ENCODE measurements at regions not wholly inside any gene's neighbourhood (a gene's known extent, or its start where the extent isn't known, plus 50 kb on each side); places are given as distances from the start of the nearest gene placed in this dataset.

DNA sequence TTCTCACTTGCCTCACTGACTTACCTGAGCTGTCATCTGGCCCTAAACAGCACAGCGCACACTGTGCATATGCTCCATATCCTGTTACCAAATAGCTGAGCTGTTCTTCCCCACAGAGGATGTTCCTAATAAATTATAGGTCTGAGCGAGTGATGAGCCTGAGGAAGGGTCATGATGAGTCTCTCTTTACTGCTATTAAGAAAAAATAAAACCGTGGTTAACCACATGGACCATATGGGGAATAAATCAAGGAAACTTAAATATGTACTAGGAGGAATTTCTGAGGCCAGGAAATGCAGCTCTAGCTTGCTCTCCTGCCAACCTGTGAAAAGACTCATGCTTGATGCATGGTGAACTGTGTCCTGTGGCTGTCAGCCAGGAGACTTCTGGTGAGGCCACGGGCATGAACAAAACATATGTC lies 424.8 kb upstream of the DMAC1 start:
- no peak for TF ChIP-seq GATA1 (IDR thresholded peaks at IDR 0.05; ENCODE audit: low read depth, low read length)
- TF ChIP-seq POLR2A (IDR thresholded peaks at IDR 0.05; ENCODE audit: low read length): no peak
- no peak for DNase-seq

GRCh38 chr9:8223861-8224260 lies 424.3 kb upstream of the DMAC1 start:
- TF ChIP-seq GATA1 (IDR thresholded peaks at IDR 0.05; ENCODE audit: low read depth, low read length): no peak
- TF ChIP-seq POLR2A (IDR thresholded peaks at IDR 0.05; ENCODE audit: low read length): no peak
- DNase-seq: no peak

- no peak for TF ChIP-seq GATA1 (IDR thresholded peaks at IDR 0.05; ENCODE audit: low read depth, low read length)
- no peak for TF ChIP-seq POLR2A (IDR thresholded peaks at IDR 0.05; ENCODE audit: low read length)
- no peak for DNase-seq
Observed at GRCh38 chr9:8221462-8221861, 421.9 kb upstream of the DMAC1 start.

- TF ChIP-seq POLR2A (IDR thresholded peaks at IDR 0.05; ENCODE audit: low read length) (no peak), GATA1 (IDR thresholded peaks at IDR 0.05; ENCODE audit: low read depth, low read length) (no peak)
- DNase-seq: no peak
Observed at GRCh38 chr9:8208465-8208864, 408.9 kb upstream of the DMAC1 start.

DNA sequence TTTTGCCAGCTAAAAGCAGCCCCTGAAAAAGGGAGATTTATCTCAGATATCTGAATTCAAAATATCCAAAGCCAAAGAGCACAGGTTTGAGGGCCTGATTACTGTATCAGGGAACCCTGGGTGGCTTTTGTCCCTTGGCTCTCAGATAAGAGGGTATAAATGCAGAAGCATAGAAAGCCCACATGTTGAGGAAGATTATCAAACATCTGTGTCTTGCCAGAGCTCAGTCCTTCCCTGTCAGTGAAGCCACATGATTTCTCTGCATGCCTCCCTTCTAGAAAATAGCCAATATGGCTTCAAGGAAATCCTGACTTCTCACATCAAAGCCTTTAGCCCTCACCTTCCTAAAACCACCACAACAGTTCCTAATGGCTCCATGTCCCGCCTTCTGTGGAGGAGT lies 408.0 kb upstream of the DMAC1 start:
- DNase-seq: no peak
- TF ChIP-seq GATA1 (IDR thresholded peaks at IDR 0.05; ENCODE audit: low read depth, low read length) (no peak), POLR2A (IDR thresholded peaks at IDR 0.05; ENCODE audit: low read length) (no peak)

- no peak for DNase-seq
- TF ChIP-seq GATA1 (IDR thresholded peaks at IDR 0.05; ENCODE audit: low read depth, low read length) (no peak), POLR2A (IDR thresholded peaks at IDR 0.05; ENCODE audit: low read length) (no peak)
Observed at GRCh38 chr9:8206720-8207119, 407.1 kb upstream of the DMAC1 start.

- no peak for TF ChIP-seq GATA1 (IDR thresholded peaks at IDR 0.05; ENCODE audit: low read depth, low read length)
- no peak for TF ChIP-seq POLR2A (IDR thresholded peaks at IDR 0.05; ENCODE audit: low read length)
- no peak for DNase-seq
Observed at GRCh38 chr9:8205576-8205975, 406.0 kb upstream of the DMAC1 start.

GRCh38 chr9:8189881-8190280 lies 390.3 kb upstream of the DMAC1 start:
- DNase-seq: no peak
- TF ChIP-seq GATA1 (IDR thresholded peaks at IDR 0.05; ENCODE audit: low read depth, low read length) (no peak), POLR2A (IDR thresholded peaks at IDR 0.05; ENCODE audit: low read length) (no peak)

DNA sequence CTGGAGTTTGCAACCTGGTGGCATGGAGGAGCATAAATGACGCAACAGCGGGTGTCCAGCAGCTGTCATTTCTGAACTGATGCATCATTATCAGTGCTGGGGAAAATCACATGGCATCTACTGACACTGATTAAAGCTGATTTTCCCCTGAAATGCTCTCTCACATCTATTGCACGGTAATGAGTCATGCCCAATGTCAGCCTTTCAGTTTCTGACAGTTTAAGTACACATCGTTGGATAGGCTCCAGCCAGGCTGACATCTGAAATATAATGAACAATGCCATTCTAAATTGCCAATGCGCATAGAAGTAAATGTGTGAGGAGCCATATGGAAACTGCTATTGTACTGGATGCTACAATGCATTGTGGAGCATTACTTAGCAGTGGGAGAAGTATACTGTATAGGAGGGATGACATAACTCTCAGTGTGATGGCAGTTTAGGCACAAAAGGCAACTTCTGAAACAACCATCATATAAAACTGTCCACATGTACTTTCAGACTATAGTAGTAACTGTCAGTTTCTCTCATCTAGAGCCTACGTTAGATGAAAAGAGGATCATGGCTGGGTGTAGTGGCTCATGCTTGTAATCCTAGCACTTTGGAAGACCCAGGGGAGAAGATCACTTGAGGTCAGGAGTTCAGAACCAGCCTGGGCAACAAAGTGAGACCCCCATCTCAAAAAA lies 389.3 kb upstream of the DMAC1 start:
- DNase-seq: no peak

GRCh38 chr9:8186560-8186959 lies 387.0 kb upstream of the DMAC1 start:
- no peak for TF ChIP-seq GATA1 (IDR thresholded peaks at IDR 0.05; ENCODE audit: low read depth, low read length)
- TF ChIP-seq POLR2A (IDR thresholded peaks at IDR 0.05; ENCODE audit: low read length): no peak
- DNase-seq: no peak

More for the DNA sequence above, 389.3 kb upstream of the DMAC1 start:
- TF ChIP-seq POLR2A (IDR thresholded peaks at IDR 0.05; ENCODE audit: low read length): no peak
- TF ChIP-seq GATA1 (IDR thresholded peaks at IDR 0.05; ENCODE audit: low read depth, low read length): no peak

GRCh38 chr9:8183618-8184017 lies 384.0 kb upstream of the DMAC1 start:
- TF ChIP-seq POLR2A (IDR thresholded peaks at IDR 0.05; ENCODE audit: low read length) (no peak), GATA1 (IDR thresholded peaks at IDR 0.05; ENCODE audit: low read depth, low read length) (no peak)
- DNase-seq: no peak

DNA sequence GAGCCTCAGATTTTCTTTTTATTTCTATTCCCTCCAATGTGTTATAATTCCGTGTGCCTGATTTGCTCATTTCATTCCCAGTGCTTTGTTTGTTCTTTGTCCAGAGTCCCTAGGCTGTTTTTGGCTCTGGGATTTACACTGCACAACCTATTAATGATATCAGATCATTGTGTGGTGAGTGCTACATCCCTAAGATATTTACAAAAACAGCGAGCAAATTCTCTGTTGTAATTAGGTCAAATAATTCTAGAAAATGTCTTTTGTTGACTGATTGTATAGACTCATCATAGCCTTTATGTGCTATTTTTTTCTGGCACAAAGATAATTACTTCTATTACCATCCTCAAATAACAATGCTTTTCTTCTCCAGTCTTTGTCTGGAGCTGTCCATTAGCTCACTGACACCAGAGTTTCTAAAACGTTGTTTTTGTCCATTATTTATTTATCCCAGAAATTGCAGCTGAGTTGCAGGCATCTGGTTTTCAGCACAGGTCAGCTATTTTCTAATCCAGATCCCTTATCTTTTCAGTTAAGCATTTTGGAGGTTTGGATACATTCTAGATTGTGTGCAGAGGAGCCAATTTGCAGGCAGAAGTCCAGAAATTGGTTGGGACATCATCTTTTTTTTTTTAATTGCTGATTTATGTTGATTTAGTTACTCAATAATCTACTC lies 379.9 kb upstream of the DMAC1 start:
- no peak for DNase-seq
- no peak for TF ChIP-seq GATA1 (IDR thresholded peaks at IDR 0.05; ENCODE audit: low read depth, low read length)
- TF ChIP-seq POLR2A (IDR thresholded peaks at IDR 0.05; ENCODE audit: low read length): no peak

- no peak for DNase-seq
- no peak for TF ChIP-seq GATA1 (IDR thresholded peaks at IDR 0.05; ENCODE audit: low read depth, low read length)
- no peak for TF ChIP-seq POLR2A (IDR thresholded peaks at IDR 0.05; ENCODE audit: low read length)
Observed at GRCh38 chr9:8172000-8172399, 372.4 kb upstream of the DMAC1 start.

DNA sequence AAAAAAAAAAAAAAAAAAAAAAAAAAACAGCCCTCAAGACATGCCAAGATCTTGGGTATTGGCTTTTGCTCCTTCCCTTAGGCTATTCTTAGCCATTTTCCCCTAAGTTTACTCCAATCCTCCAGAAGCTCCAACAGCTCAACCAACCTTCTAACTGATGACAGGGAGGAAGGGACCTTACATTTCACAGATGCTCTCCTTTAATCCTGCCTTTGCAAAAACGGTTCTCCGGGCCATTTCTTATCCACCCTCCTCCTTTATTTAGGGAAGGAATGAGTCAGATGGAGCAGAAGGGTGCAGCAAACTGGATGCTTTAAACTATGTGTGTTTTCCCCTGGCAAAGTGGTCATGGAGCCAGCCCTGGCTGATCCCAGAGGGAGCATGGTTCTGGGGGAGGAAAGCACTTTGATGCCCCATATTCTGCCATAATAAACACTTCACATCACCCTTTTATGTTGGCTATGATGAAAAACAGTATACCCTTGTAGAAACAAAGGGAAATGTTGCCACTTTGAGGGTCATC lies 369.4 kb upstream of the DMAC1 start:
- TF ChIP-seq POLR2A (IDR thresholded peaks at IDR 0.05; ENCODE audit: low read length): no peak
- no peak for TF ChIP-seq GATA1 (IDR thresholded peaks at IDR 0.05; ENCODE audit: low read depth, low read length)
- DNase-seq: no peak

- TF ChIP-seq POLR2A (IDR thresholded peaks at IDR 0.05; ENCODE audit: low read length) (no peak), GATA1 (IDR thresholded peaks at IDR 0.05; ENCODE audit: low read depth, low read length) (no peak)
- no peak for DNase-seq
Observed at GRCh38 chr9:8160787-8161186, 361.2 kb upstream of the DMAC1 start.

Measured in erythroblast (primary cell).